CMK (cell line): ENCODE measurements at regions not wholly inside any gene's neighbourhood (a gene's known extent, or its start where the extent isn't known, plus 50 kb on each side); places are given as distances from the start of the nearest gene placed in this dataset.
"Not testable (repeated sequence)": the region's sequence is repeated elsewhere in the genome, so short reads cannot be mapped to it uniquely, and the experiment has no call there.

ENCODE experiments used
- DNase-seq: peaks from one replicate; pipeline ENCODE4 v3.0.0-alpha.2; 2010; ENCODE audit warnings: low read depth

- not testable (repeated sequence) for DNase-seq
Measured at GRCh38 chr5:108444130-108444529, 62.2 kb upstream of the FBXL17 start.

GRCh38 chr5:108442063-108442651, 60.3 kb upstream of the FBXL17 start:
- not testable (repeated sequence) for DNase-seq

GRCh38 chr5:108437425-108437824, 55.5 kb upstream of the FBXL17 start:
- DNase-seq = no peak

- no peak for DNase-seq
Measured at GRCh38 chr5:108436696-108437095, 54.8 kb upstream of the FBXL17 start.

DNA sequence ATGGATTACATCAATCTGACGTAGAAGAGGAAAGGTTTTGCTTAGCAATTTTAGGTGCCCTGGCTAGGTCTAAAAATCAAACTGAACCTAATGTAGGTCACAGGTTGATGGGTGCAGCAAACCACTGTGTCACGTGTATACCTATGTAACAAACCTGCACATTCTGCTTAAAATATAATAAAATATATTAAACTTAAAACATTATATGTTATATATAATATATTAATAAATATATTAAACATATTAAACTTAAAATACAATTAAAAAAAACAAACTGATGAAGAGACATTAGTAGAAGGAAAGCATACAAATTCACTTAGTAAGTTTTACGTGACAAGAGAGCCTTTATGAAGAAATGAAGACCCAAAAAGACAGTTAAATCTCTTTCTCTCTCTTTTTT, 51.7 kb upstream of the FBXL17 start:
- DNase-seq = no peak

- no peak for DNase-seq
Measured at GRCh38 chr5:108432024-108432423, 50.1 kb upstream of the FBXL17 start.
